Bone marrow (tissue), 2 donors: ENCODE measurements at regions not wholly inside any gene's neighbourhood (a gene's known extent, or its start where the extent isn't known, plus 50 kb on each side); places are given as distances from the start of the nearest gene placed in this dataset.
"Not testable (repeated sequence)": the region's sequence is repeated elsewhere in the genome, so short reads cannot be mapped to it uniquely, and the experiment has no call there.

ENCODE experiments used
- DNase-seq, 2 donors: peaks; one replicate each; lab custom pipeline; 2025; lab: John Stamatoyannopoulos, UW

DNA sequence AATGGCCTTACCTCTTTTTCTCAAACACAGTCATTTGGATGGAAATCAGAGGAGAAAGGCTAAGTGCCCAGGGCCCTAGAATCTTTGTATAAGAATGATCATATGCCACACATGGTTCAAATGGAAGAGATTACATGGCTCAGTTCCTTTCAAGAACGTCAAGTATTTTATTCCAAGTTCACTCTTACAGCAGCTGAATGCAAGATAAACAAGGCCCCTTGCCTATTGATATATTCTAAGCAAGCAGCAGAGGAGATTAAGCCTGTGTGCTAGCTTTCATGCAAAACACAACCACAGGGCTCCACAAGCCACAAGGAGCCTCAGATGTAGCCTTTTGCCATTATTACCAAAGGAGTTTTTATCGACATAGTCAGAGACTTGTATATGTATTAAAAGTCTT is 55.3 kb upstream of the SLCO6A1 start:
- no peak for DNase-seq

GRCh38 chr5:102554728-102555127 is 55.9 kb upstream of the SLCO6A1 start:
- DNase-seq = peak in 1 of 2 donors; percentile 44

- no peak for DNase-seq
Measured at GRCh38 chr5:102561894-102562760, 63.3 kb upstream of the SLCO6A1 start.

DNA sequence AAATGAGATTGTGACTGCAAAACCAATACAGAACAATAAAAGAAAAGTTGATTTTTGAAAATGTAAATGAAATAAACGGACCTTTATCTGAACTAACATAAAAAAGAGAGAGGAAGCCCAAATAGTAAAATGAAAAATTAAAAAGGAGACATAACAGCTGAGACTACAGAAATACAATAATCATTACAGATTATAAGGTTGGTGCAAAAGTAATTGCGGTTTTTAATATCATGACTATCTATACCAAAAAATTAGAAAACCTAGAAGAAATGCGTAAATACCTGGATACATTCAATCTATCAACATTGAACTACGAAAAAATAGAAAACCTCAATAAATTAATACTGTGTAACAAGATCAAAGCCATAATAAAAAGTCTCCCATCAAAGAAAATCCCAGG is 71.9 kb upstream of the SLCO6A1 start:
- DNase-seq = no peak

DNA sequence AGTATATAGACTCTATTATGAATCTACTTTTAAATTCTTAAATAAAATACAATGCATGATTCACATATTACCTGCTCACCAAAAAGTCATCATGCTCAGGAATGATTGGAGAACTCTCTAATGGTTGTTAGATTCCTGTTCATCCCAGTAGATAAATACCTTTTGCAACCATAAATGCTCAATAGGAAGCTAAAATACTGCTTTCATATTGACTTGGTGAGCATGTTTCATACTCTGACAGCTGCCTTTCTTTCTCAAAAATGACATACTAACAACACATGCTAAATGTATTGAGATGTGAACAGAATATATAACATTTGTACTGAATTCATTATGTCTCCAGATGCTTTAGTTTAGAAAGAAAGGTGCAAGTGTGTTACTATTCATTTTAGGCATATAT is 79.6 kb upstream of the SLCO6A1 start:
- no peak for DNase-seq

GRCh38 chr5:102579379-102579778 is 80.6 kb upstream of the SLCO6A1 start:
- DNase-seq = no peak

- no peak for DNase-seq
Measured at GRCh38 chr5:102581011-102581410, 82.2 kb upstream of the SLCO6A1 start.

DNA sequence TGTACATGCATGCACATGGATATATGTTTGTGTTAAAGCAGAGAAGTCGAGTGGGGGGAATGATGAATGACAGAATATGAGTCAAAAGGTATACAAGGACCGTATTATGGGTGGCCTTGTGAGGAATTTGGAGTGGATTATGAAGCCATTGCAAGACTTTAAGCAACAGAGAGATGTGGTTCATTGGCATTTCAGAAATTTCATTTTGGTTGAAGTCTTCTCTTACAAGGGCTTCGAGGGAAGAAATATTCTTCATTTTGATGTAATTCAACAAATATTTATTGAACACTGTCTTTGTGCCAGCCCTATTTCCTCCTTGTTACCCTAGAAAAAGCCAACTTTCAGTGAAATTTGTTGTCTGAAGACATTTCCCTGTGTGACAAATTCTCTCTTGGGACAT is 83.9 kb upstream of the SLCO6A1 start:
- no peak for DNase-seq

DNA sequence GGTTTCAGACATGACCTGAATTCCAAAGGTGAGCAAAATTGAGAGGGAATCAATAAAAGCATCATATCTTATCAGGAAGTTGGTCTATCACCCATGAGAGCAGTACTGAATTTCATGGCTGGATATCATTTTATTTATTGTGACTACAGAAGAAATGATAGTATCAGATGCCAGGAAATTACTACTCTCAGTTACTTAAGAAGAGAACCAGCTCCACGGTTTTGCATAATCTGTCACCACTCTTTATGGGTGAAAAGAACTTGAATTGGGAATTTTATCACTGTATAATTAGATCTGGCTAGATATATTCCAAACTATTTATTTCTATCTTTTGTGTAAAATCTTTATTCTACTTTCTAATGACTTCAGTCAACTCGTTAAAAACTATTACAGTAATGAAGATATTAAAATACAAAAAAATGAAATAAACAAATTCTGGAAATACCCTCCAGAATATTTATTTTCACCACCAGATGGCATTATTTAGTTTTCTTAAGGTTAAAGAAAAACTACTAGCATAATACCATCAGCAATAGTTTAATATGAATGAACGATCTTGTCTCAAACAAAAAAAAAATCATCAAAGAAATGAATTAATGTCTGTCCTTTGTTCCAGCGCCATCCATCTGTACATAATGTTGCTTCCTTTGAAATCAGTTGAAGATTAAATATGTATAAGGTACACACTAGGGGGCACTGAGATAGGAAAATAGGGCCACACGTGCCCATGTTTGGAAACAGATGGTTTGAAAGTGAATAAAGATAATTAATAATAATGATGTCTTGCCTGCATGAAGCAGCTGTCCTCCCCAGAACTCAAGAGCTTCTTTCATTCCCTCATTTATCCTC is 84.7 kb upstream of the SLCO6A1 start:
- no peak for DNase-seq

GRCh38 chr5:102589661-102590060 is 90.9 kb upstream of the SLCO6A1 start:
- DNase-seq = no peak

DNA sequence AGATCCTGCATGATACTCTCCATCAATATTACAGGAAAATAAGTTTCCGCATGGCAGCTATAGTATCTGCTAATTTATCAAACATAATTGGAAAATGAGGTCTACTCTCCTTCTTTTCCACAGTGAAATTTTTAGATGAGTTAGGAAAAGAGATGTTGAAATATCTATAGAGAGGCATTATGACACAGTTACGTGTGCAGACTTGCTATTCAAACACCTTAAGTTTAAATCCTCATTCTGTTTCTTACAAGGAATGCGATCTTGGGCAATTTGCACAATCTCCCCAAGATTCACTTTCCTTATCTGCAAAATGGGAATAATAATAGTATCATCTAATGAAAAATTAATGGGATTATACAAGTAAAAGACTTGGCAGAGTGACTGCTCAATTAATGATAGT is 91.7 kb upstream of the SLCO6A1 start:
- no peak for DNase-seq

GRCh38 chr5:102591650-102592049 is 92.8 kb upstream of the SLCO6A1 start:
- no peak for DNase-seq

DNA sequence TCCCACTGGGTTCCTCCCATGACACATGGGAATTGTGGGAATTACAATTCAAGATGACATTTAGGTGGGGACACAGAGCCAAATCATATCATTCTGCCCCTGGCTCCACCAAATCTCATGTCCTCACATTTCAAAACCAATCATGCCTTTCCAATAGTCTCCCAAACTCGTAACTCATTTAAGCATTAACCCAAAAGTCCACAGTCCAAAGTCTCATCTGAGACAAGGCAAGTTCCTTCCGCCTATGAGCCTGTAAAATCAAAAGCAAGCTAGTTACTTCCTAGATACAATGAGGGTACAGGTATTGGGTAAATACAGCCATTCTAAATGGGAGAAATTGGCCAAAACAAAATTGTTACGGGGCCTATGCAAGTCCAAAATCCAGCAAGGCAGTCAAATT is 93.8 kb upstream of the SLCO6A1 start:
- DNase-seq = not testable (repeated sequence)

GRCh38 chr5:102594192-102594591 is 95.4 kb upstream of the SLCO6A1 start:
- DNase-seq = no peak

GRCh38 chr5:102595332-102595731 is 96.5 kb upstream of the SLCO6A1 start:
- no peak for DNase-seq

- DNase-seq = peak in 1 of 2 donors; percentile 72
Measured at GRCh38 chr5:102596113-102596512, 97.3 kb upstream of the SLCO6A1 start.

GRCh38 chr5:102596951-102597350 is 98.2 kb upstream of the SLCO6A1 start:
- no peak for DNase-seq

GRCh38 chr5:102599289-102599688 is 100.5 kb upstream of the SLCO6A1 start:
- DNase-seq = no peak

DNA sequence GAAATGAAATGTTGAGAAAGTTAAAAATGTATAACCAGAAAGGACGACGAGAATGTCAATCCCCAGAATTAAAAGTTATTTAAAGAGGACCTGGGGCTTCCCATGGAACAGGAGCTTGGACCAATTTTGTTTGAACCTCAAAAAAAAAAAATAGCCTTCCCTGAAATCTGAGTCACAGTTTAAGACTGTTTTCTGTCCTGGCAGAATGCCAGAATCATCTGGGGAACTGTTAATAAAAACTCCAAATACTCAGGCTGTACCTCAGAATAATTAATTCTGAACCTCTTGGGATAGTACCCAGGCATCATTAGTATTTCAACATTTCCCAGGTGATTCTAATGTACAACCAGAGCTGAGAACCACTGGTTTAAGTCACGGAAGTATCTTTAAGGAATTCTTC is 102.2 kb upstream of the SLCO6A1 start:
- peak in 1 of 2 donors; percentile 11 for DNase-seq

- no peak for DNase-seq
Measured at GRCh38 chr5:102603670-102604069, 104.9 kb upstream of the SLCO6A1 start.

GRCh38 chr5:102608414-102608813 is 109.6 kb upstream of the SLCO6A1 start:
- no peak for DNase-seq

GRCh38 chr5:102611312-102611711 is 112.5 kb upstream of the SLCO6A1 start:
- DNase-seq = no peak

DNA sequence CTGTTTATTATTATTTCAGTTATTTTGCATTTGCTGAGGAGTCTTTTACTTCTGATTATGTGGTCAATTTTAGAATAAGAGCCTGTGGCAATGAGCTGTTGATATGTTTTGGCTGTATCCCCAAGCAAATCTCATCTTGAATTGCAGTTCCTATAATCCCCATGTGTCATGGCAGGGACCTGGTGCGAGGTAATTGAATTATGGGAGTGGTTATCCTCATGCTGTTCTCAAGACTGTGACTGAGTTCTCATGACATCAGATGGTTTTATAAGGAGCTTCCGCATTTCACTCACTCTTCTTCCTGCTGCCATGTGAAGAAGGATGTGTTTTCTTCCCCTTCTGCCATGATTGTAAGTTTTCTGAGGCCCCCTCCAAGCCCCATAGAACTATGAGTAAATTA is 114.9 kb upstream of the SLCO6A1 start:
- DNase-seq = no peak
